ENCODE measurements at regions not wholly inside any gene's neighbourhood (a gene's known extent, or its start where the extent isn't known, plus 50 kb on each side); places are given as distances from the start of the nearest gene placed in this dataset.
A peak's percentile ranks its signal among the peaks of the same experiment; 100 is the strongest.

DNA sequence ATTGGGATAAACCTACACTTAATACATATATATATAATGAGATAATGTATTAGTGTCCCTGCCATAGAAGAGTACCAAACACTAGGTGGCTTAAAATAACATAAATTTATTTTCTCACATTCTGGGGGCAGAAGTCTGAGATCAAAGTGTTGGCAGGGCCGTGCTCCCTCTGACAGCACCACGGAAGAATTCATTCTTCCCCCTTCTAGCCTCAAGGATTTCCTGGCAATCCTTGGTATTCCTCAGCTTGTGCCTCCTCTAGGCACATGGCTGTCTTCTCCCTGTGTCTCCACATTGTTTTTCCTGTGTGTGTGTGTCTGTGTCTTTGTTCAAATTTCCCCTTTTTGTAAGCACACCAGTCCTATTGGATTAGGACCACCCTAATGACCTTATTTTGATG, 115.2 kb upstream of the AGBL1 start:
- no peaks in the 10 kb centered on the region for H3K27me3 ChIP-seq (ENCODE audit: insufficient read depth, insufficient read length)
- H3K4me1 ChIP-seq (ENCODE audit: insufficient read depth, insufficient read length), result no peaks in the 10 kb centered on the region
- no peak overlapping the region for H3K9ac ChIP-seq (ENCODE audit: insufficient read length, low read depth)
- no peaks in the 10 kb centered on the region for H3K36me3 ChIP-seq (ENCODE audit: insufficient read depth, insufficient read length, low read length)
- H3K4me3 ChIP-seq (ENCODE audit: insufficient read length, low read depth), result no peak overlapping the region
- TF ChIP-seq ZNF274 (IDR thresholded peaks at IDR 0.05; ENCODE audit: low read depth, low read length) (no peak), YY1 (IDR thresholded peaks at IDR 0.05; ENCODE audit: insufficient read depth, insufficient read length) (no peak), SUZ12 (IDR thresholded peaks at IDR 0.05; ENCODE audit: extremely low read depth, insufficient read depth, insufficient read length) (no peak)
- no peaks in the 10 kb centered on the region for H3K9me3 ChIP-seq (ENCODE audit: insufficient read depth, low read length)
- DNase-seq (ENCODE audit: low read depth, low spot score), result no peak

DNA sequence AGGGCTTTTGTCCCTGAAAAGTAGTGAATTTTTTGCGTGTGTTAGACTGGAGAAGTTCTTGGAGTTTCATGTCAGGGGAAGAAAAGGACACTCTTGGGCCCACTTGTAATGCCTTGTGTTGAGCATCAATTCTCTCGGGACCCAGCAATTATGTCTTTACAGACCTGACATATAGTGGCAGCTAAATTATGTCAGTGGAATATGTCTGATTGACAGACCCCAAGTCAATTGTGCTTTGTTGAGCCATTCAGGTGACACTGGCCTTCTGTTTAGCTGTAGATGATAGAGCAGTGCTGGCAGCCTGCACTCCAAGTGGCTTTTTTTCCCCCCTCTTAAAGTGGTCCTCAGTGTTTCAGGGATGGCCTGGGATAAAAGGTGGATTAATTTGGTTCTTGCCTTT, 112.1 kb upstream of the AGBL1 start:
- DNase-seq (ENCODE audit: low read depth, low spot score), result no peak
- Histone ChIP-seq H3K36me3 (ENCODE audit: insufficient read depth, insufficient read length, low read length) (no peaks in the 10 kb centered on the region), H3K4me3 (ENCODE audit: insufficient read length, low read depth) (no peak overlapping the region), H3K9ac (ENCODE audit: insufficient read length, low read depth) (no peak overlapping the region), H3K9me3 (ENCODE audit: insufficient read depth, low read length) (no peaks in the 10 kb centered on the region), H3K27me3 (ENCODE audit: insufficient read depth, insufficient read length) (no peaks in the 10 kb centered on the region), H3K4me1 (ENCODE audit: insufficient read depth, insufficient read length) (no peaks in the 10 kb centered on the region)
- TF ChIP-seq SUZ12 (IDR thresholded peaks at IDR 0.05; ENCODE audit: extremely low read depth, insufficient read depth, insufficient read length) (no peak), YY1 (IDR thresholded peaks at IDR 0.05; ENCODE audit: insufficient read depth, insufficient read length) (no peak), ZNF274 (IDR thresholded peaks at IDR 0.05; ENCODE audit: low read depth, low read length) (no peak)

DNA sequence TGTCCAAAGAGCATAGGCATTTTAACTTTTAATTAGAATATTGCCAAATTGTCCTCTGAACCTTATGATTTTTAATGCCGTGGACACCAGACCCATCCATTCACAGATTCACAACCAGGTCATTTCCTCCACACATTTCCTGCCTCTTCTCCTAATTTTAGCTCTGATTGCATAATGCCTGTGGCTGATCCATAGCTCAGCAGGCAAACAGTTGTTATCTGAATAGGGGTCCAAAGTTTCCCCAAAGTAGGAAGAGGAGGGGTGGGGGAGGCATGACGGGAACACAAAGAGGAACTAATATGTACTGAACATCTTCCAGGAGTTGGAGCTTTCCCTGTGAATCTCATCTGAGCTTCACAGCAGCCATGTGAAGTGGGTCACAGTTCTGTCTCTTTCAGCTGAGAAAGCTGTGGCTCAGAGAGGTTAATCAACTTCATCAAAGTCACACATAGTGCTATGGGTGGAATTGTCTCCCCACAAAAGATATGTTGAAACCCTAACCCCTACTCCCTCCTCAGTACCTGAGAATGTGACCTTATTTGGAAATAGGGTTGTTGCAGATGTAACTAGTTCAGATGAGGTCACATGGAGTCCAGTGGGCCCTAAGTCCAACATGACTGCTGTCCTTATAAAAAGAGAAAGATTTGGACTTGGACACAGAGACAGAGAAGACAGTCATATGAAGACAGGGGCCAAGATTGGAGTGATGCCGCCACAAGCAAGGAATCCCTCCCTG, 106.7 kb upstream of the AGBL1 start:
- DNase-seq (ENCODE audit: low read depth, low spot score), result no peak
- no peak for TF ChIP-seq ZNF274 (IDR thresholded peaks at IDR 0.05; ENCODE audit: low read depth, low read length)
- TF ChIP-seq SUZ12 (IDR thresholded peaks at IDR 0.05; ENCODE audit: extremely low read depth, insufficient read depth, insufficient read length), result no peak
- TF ChIP-seq YY1 (IDR thresholded peaks at IDR 0.05; ENCODE audit: insufficient read depth, insufficient read length), result no peak
- Histone ChIP-seq H3K4me1 (ENCODE audit: insufficient read depth, insufficient read length) (no peaks in the 10 kb centered on the region), H3K4me3 (ENCODE audit: insufficient read length, low read depth) (no peak overlapping the region), H3K9me3 (ENCODE audit: insufficient read depth, low read length) (0 out of 2 replicates have a peak, but pooled peaks cover 10% of the 10 kb centered on the region), H3K27me3 (ENCODE audit: insufficient read depth, insufficient read length) (no peaks in the 10 kb centered on the region), H3K9ac (ENCODE audit: insufficient read length, low read depth) (no peak overlapping the region), H3K36me3 (ENCODE audit: insufficient read depth, insufficient read length, low read length) (no peaks in the 10 kb centered on the region)

DNA sequence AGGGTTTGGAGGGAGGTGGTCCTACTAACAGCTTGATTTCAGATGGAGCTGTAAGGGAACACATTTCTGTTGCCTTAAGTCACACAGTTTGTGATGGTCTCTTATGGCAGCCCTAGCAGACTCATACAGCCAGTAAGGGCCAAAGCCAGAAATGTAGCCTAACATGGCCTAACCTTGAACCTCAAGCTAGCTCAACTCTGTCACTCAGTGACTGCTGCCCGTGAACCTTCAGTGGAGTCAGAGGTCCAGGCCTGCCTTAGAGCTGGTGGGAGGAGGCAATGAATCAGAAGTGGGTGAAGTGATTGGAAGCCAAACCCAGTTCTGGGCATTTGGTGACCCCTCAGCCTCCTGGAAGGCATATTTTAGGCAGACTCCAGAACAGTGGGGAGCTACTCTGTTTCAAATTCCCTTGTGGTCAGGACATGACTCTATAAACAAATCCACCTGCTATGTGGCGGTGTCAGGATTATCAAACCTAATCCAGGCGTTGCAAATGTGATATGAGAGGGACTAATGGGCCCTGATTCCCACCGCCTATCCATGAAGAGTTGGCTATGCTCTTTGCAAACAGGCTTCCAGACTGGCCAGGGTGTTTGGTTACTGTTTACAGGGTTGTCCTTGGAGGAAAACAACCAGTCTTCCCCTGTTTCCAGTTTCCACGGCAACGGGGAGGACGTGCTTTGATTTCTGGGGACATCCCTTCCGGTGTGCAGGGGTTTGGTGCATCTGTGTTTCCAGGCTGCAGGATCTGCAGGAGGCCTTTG, 105.9 kb upstream of the AGBL1 start:
- TF ChIP-seq ZNF274 (IDR thresholded peaks at IDR 0.05; ENCODE audit: low read depth, low read length), result no peak
- TF ChIP-seq YY1 (IDR thresholded peaks at IDR 0.05; ENCODE audit: insufficient read depth, insufficient read length), result no peak
- no peak for TF ChIP-seq SUZ12 (IDR thresholded peaks at IDR 0.05; ENCODE audit: extremely low read depth, insufficient read depth, insufficient read length)
- Histone ChIP-seq H3K36me3 (ENCODE audit: insufficient read depth, insufficient read length, low read length) (no peaks in the 10 kb centered on the region), H3K4me3 (ENCODE audit: insufficient read length, low read depth) (no peak overlapping the region), H3K4me1 (ENCODE audit: insufficient read depth, insufficient read length) (no peaks in the 10 kb centered on the region), H3K9ac (ENCODE audit: insufficient read length, low read depth) (no peak overlapping the region), H3K27me3 (ENCODE audit: insufficient read depth, insufficient read length) (no peaks in the 10 kb centered on the region), H3K9me3 (ENCODE audit: insufficient read depth, low read length) (0 out of 2 replicates have a peak, but pooled peaks cover 10% of the 10 kb centered on the region)
- peak; percentile 30 for DNase-seq (ENCODE audit: low read depth, low spot score)

DNA sequence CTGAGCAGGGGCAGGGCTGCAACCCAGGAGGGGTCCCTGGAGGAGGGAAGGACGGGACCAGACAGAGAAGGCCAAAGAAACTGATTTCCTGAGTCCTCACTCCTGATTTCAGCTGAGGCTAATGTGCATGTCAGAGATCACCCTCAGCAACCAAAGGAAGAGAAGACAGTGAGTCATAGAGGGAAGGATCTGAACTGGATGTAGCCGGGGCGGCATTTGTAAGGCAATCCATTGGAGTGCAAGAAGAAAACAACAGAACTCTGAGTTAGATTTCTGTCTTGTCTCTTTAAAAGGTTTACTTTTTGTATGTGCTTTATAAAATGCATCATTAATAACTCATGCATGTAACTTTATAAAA, 105.3 kb upstream of the AGBL1 start:
- Histone ChIP-seq H3K4me3 (ENCODE audit: insufficient read length, low read depth) (no peak overlapping the region), H3K4me1 (ENCODE audit: insufficient read depth, insufficient read length) (no peaks in the 10 kb centered on the region), H3K36me3 (ENCODE audit: insufficient read depth, insufficient read length, low read length) (no peaks in the 10 kb centered on the region), H3K27me3 (ENCODE audit: insufficient read depth, insufficient read length) (no peaks in the 10 kb centered on the region), H3K9ac (ENCODE audit: insufficient read length, low read depth) (no peak overlapping the region), H3K9me3 (ENCODE audit: insufficient read depth, low read length) (0 out of 2 replicates have a peak, but pooled peaks cover 10% of the 10 kb centered on the region)
- TF ChIP-seq YY1 (IDR thresholded peaks at IDR 0.05; ENCODE audit: insufficient read depth, insufficient read length), result no peak
- TF ChIP-seq SUZ12 (IDR thresholded peaks at IDR 0.05; ENCODE audit: extremely low read depth, insufficient read depth, insufficient read length), result no peak
- no peak for TF ChIP-seq ZNF274 (IDR thresholded peaks at IDR 0.05; ENCODE audit: low read depth, low read length)
- peak; percentile 16 for DNase-seq (ENCODE audit: low read depth, low spot score)

DNA sequence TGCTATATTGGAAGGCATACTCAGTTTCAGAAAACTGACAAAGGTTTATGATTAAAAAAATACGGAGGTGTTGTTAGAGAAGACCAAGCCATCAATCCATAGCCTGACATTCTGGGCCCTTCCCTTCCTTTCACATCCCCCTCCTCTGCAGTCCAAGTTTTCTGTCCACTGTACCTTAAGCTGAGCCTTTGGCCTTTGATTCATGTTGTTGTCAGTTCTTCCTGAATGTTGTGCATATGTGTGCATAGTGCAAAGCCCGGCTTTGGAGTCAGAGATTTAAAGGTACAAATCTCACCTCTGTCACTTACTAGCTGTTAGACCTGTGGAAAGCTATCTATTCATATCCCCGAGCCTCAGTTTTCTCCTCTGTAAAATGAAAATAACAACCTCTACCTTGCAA, 104.9 kb upstream of the AGBL1 start:
- Histone ChIP-seq H3K4me3 (ENCODE audit: insufficient read length, low read depth) (no peak overlapping the region), H3K9me3 (ENCODE audit: insufficient read depth, low read length) (0 out of 2 replicates have a peak, but pooled peaks cover 10% of the 10 kb centered on the region), H3K36me3 (ENCODE audit: insufficient read depth, insufficient read length, low read length) (no peaks in the 10 kb centered on the region), H3K4me1 (ENCODE audit: insufficient read depth, insufficient read length) (no peaks in the 10 kb centered on the region), H3K9ac (ENCODE audit: insufficient read length, low read depth) (no peak overlapping the region), H3K27me3 (ENCODE audit: insufficient read depth, insufficient read length) (no peaks in the 10 kb centered on the region)
- no peak for DNase-seq (ENCODE audit: low read depth, low spot score)
- TF ChIP-seq YY1 (IDR thresholded peaks at IDR 0.05; ENCODE audit: insufficient read depth, insufficient read length) (no peak), ZNF274 (IDR thresholded peaks at IDR 0.05; ENCODE audit: low read depth, low read length) (no peak), SUZ12 (IDR thresholded peaks at IDR 0.05; ENCODE audit: extremely low read depth, insufficient read depth, insufficient read length) (no peak)

DNA sequence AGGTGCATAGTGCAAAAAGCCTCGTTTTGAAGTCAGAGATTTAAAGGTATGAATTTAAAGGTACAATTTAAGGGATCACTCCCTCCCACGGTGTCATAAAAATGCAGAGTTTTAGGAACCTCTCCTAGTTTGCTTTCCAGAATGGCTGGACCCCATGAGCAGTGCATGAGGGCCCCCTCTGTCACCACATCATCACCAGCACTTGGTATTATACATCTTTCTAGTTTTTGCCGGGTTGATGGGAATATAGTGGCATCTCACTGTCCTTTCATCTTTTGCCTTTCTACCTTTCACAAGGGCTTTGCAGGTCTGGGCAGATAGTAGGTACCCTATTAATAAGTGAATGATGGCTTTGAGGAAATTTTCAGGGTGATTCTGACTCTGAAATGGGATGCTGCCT, 103.6 kb upstream of the AGBL1 start:
- no peak for DNase-seq (ENCODE audit: low read depth, low spot score)
- TF ChIP-seq SUZ12 (IDR thresholded peaks at IDR 0.05; ENCODE audit: extremely low read depth, insufficient read depth, insufficient read length) (no peak), YY1 (IDR thresholded peaks at IDR 0.05; ENCODE audit: insufficient read depth, insufficient read length) (no peak), ZNF274 (IDR thresholded peaks at IDR 0.05; ENCODE audit: low read depth, low read length) (no peak)

More for the DNA sequence above, 103.6 kb upstream of the AGBL1 start:
- no peaks in the 10 kb centered on the region for H3K4me1 ChIP-seq (ENCODE audit: insufficient read depth, insufficient read length)
- 0 out of 2 replicates have a peak, but pooled peaks cover 10% of the 10 kb centered on the region for H3K9me3 ChIP-seq (ENCODE audit: insufficient read depth, low read length)
- no peaks in the 10 kb centered on the region for H3K27me3 ChIP-seq (ENCODE audit: insufficient read depth, insufficient read length)
- no peak overlapping the region for H3K9ac ChIP-seq (ENCODE audit: insufficient read length, low read depth)
- no peaks in the 10 kb centered on the region for H3K36me3 ChIP-seq (ENCODE audit: insufficient read depth, insufficient read length, low read length)
- no peak overlapping the region for H3K4me3 ChIP-seq (ENCODE audit: insufficient read length, low read depth)
